Endothelial cell of hepatic sinusoid (primary cell): ENCODE measurements at regions not wholly inside any gene's neighbourhood (a gene's known extent, or its start where the extent isn't known, plus 50 kb on each side); places are given as distances from the start of the nearest gene placed in this dataset.
"Not testable (repeated sequence)": the region's sequence is repeated elsewhere in the genome, so short reads cannot be mapped to it uniquely, and the experiment has no call there.

Experiments
- in situ Hi-C: cut with HindIII; loops from 2 replicates; pipeline ENCODE4 v1.10.0; 2017; ENCODE audit warnings: low sequenced_read_pairs

GRCh38 chr4:20062054-20062453 is 189.7 kb upstream of the SLIT2 start:
- in situ Hi-C loops = no loop called here

- in situ Hi-C loops = no loop called here
These were observed 200.9 kb upstream of the SLIT2 start for GRCh38 chr4:20050768-20051167.

GRCh38 chr4:20049889-20050288 is 201.8 kb upstream of the SLIT2 start:
- in situ Hi-C loops = no loop called here

- in situ Hi-C loops = no loop called here
These were observed 204.6 kb upstream of the SLIT2 start for GRCh38 chr4:20046931-20047677.

GRCh38 chr4:20046179-20046578 is 205.5 kb upstream of the SLIT2 start:
- in situ Hi-C loops = no loop called here

GRCh38 chr4:20044966-20045365 is 206.7 kb upstream of the SLIT2 start:
- in situ Hi-C loops = no loop called here

GRCh38 chr4:20044502-20044911 is 207.2 kb upstream of the SLIT2 start:
- in situ Hi-C loops = no loop called here

GRCh38 chr4:20043991-20044390 is 207.7 kb upstream of the SLIT2 start:
- in situ Hi-C loops = no loop called here

GRCh38 chr4:20042769-20043168 is 208.9 kb upstream of the SLIT2 start:
- in situ Hi-C loops = no loop called here

GRCh38 chr4:20041839-20042407 is 209.8 kb upstream of the SLIT2 start:
- in situ Hi-C loops = no loop called here

- in situ Hi-C loops = no loop called here
These were observed 214.0 kb upstream of the SLIT2 start for GRCh38 chr4:20037745-20038144.

- in situ Hi-C loops = no loop called here
These were observed 221.6 kb upstream of the SLIT2 start for GRCh38 chr4:20030108-20030507.

- in situ Hi-C loops = no loop called here
These were observed 223.1 kb upstream of the SLIT2 start for GRCh38 chr4:20028645-20029044.

GRCh38 chr4:20026456-20026855 is 225.2 kb upstream of the SLIT2 start:
- in situ Hi-C loops = no loop called here

GRCh38 chr4:20022471-20022870 is 229.2 kb upstream of the SLIT2 start:
- in situ Hi-C loops = no loop called here

GRCh38 chr4:20020056-20020455 is 231.6 kb upstream of the SLIT2 start:
- in situ Hi-C loops = no loop called here

GRCh38 chr4:20019310-20020015 is 232.2 kb upstream of the SLIT2 start:
- in situ Hi-C loops = no loop called here

GRCh38 chr4:20017777-20018115 is 234.0 kb upstream of the SLIT2 start:
- in situ Hi-C loops = no loop called here

- in situ Hi-C loops = no loop called here
These were observed 234.5 kb upstream of the SLIT2 start for GRCh38 chr4:20017070-20017776.

- in situ Hi-C loops = no loop called here
These were observed 236.0 kb upstream of the SLIT2 start for GRCh38 chr4:20015636-20016224.

GRCh38 chr4:20003836-20004558 is 247.7 kb upstream of the SLIT2 start:
- in situ Hi-C loops = not testable (repeated sequence)
